ENCODE measurements at regions not wholly inside any gene's neighbourhood (a gene's known extent, or its start where the extent isn't known, plus 50 kb on each side); places are given as distances from the start of the nearest gene placed in this dataset.
"Not testable (repeated sequence)": the region's sequence is repeated elsewhere in the genome, so short reads cannot be mapped to it uniquely, and the experiment has no call there.

DNA sequence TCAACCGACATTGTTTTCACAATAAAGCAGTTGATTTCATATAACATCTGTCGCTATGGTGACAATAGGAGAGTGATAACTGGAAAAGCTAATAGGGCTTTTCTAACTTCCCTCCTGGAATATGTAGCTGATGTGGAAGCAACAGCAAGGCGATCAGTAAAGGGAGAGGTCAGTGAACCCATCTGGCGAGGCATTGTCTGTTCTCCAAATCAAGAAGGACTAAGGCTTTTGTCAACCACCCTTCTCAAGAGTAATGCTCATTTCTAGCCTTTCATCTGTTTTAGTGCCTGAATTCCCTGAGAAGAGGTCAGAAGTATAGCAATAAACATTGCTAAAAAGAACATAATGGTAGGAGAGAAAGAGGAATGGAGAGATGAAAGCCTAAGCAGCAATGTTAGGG is 201.3 kb downstream of the AKAP7 start:
- no peak for DNase-seq (ENCODE audit: low spot score)
- no peaks in the 10 kb centered on the region for H3K9me3 Mint-ChIP-seq
- H3K4me1 Mint-ChIP-seq (ENCODE audit: low read depth), result no peaks in the 10 kb centered on the region
- no peaks in the 10 kb centered on the region for H3K27me3 Mint-ChIP-seq (ENCODE audit: insufficient read depth)
- intact Hi-C loops (cut with micrococcal nuclease), result no loop called here
- H3K36me3 Mint-ChIP-seq (ENCODE audit: low read depth), result no peaks in the 10 kb centered on the region
- no peak overlapping the region for H3K27ac Mint-ChIP-seq
- no peak overlapping the region for H3K4me3 Mint-ChIP-seq

GRCh38 chr6:131346896-131347295 is 211.6 kb downstream of the AKAP7 start:
- H3K36me3 Mint-ChIP-seq (ENCODE audit: low read depth); H3K27ac Mint-ChIP-seq; H3K4me1 Mint-ChIP-seq (ENCODE audit: low read depth); H3K9me3 Mint-ChIP-seq; intact Hi-C loops (cut with micrococcal nuclease); DNase-seq (ENCODE audit: low spot score); H3K4me3 Mint-ChIP-seq; H3K27me3 Mint-ChIP-seq (ENCODE audit: insufficient read depth): not testable (repeated sequence)

DNA sequence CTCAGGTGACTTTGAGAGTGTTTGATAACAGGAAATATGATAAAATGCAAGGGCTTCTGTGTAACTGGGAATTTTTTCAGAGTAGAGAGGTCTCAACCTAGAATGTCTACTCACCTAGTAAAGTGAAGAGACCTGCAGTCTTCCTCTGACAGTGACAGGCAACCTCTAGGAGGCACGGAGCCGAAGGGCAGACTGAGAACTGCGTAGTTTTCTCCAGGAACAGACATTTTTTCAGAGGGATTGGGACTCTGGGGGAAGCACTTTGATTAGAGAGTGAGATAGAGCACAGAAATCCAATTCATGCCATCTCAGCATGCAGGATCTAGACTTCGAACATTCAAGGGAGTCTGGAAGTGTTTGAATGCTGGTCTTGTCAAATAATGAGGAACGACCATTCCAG is 213.3 kb downstream of the AKAP7 start:
- H3K9me3 Mint-ChIP-seq, result no peaks in the 10 kb centered on the region
- peaks cover 4% of the 10 kb centered on the region for H3K36me3 Mint-ChIP-seq (ENCODE audit: low read depth)
- no peaks in the 10 kb centered on the region for H3K27me3 Mint-ChIP-seq (ENCODE audit: insufficient read depth)
- intact Hi-C loops (cut with micrococcal nuclease), result no loop called here
- H3K4me3 Mint-ChIP-seq, result no peak overlapping the region
- DNase-seq (ENCODE audit: low spot score), result no peak
- H3K27ac Mint-ChIP-seq, result no peak overlapping the region
- peaks cover 7% of the 10 kb centered on the region for H3K4me1 Mint-ChIP-seq (ENCODE audit: low read depth)

GRCh38 chr6:131349199-131349598 is 213.9 kb downstream of the AKAP7 start:
- Mint-ChIP-seq H3K27me3 (ENCODE audit: insufficient read depth) (no peaks in the 10 kb centered on the region), H3K27ac (no peak overlapping the region), H3K9me3 (no peaks in the 10 kb centered on the region), H3K4me1 (ENCODE audit: low read depth) (peaks cover 7% of the 10 kb centered on the region), H3K36me3 (ENCODE audit: low read depth) (peaks cover 4% of the 10 kb centered on the region), H3K4me3 (no peak overlapping the region)
- intact Hi-C loops (cut with micrococcal nuclease), result no loop called here
- DNase-seq (ENCODE audit: low spot score), result no peak

DNA sequence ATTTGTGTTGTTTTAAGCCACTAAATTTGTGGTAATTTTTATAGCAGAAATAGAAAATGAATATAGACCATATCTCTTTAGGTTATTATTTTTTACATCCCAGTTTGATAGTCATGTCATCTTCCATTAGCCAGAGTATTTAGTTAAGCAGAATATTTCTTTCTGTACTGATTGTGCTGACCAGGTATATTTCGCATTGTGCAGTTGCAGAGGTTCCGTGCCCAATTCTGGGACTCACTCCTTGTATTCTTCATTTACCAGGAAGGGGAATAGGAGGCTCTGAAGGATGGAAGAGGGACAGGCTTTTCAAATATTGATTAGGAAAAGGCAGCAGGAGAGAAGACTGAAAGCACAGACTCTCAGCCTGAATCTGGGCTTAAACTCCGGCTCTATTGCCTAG is 217.8 kb downstream of the AKAP7 start:
- Mint-ChIP-seq H3K27ac (no peak overlapping the region), H3K4me1 (ENCODE audit: low read depth) (peaks cover 7% of the 10 kb centered on the region), H3K36me3 (ENCODE audit: low read depth) (peaks cover 4% of the 10 kb centered on the region), H3K27me3 (ENCODE audit: insufficient read depth) (no peaks in the 10 kb centered on the region), H3K4me3 (no peak overlapping the region), H3K9me3 (no peaks in the 10 kb centered on the region)
- DNase-seq (ENCODE audit: low spot score), result no peak
- intact Hi-C loops (cut with micrococcal nuclease), result no loop called here

- peaks cover 3% of the 10 kb centered on the region for H3K36me3 Mint-ChIP-seq (ENCODE audit: low read depth)
- H3K4me1 Mint-ChIP-seq (ENCODE audit: low read depth), result no peaks in the 10 kb centered on the region
- no peak overlapping the region for H3K4me3 Mint-ChIP-seq
- intact Hi-C loops (cut with micrococcal nuclease), result no loop called here
- H3K9me3 Mint-ChIP-seq, result no peaks in the 10 kb centered on the region
- no peak for DNase-seq (ENCODE audit: low spot score)
- no peak overlapping the region for H3K27ac Mint-ChIP-seq
- H3K27me3 Mint-ChIP-seq (ENCODE audit: insufficient read depth), result no peaks in the 10 kb centered on the region
Observed at GRCh38 chr6:131353876-131354275, 218.6 kb downstream of the AKAP7 start.

- intact Hi-C loops (cut with micrococcal nuclease), result no loop called here
- H3K27ac Mint-ChIP-seq, result no peak overlapping the region
- H3K36me3 Mint-ChIP-seq (ENCODE audit: low read depth), result peaks cover 3% of the 10 kb centered on the region
- no peaks in the 10 kb centered on the region for H3K27me3 Mint-ChIP-seq (ENCODE audit: insufficient read depth)
- no peaks in the 10 kb centered on the region for H3K9me3 Mint-ChIP-seq
- no peak overlapping the region for H3K4me3 Mint-ChIP-seq
- H3K4me1 Mint-ChIP-seq (ENCODE audit: low read depth), result no peaks in the 10 kb centered on the region
- no peak for DNase-seq (ENCODE audit: low spot score)
Observed at GRCh38 chr6:131354356-131354755, 218.7 kb upstream of the ARG1 start.

- Mint-ChIP-seq H3K4me3 (no peak overlapping the region), H3K27ac (no peak overlapping the region), H3K27me3 (ENCODE audit: insufficient read depth) (no peaks in the 10 kb centered on the region), H3K9me3 (no peaks in the 10 kb centered on the region), H3K36me3 (ENCODE audit: low read depth) (peaks cover 5% of the 10 kb centered on the region), H3K4me1 (ENCODE audit: low read depth) (no peaks in the 10 kb centered on the region)
- DNase-seq (ENCODE audit: low spot score), result no peak
- intact Hi-C loops (cut with micrococcal nuclease), result no loop called here
Observed at GRCh38 chr6:131356161-131356560, 216.9 kb upstream of the ARG1 start.

GRCh38 chr6:131357501-131357900 is 215.5 kb upstream of the ARG1 start:
- H3K27me3 Mint-ChIP-seq (ENCODE audit: insufficient read depth), result no peaks in the 10 kb centered on the region
- no peaks in the 10 kb centered on the region for H3K9me3 Mint-ChIP-seq
- H3K27ac Mint-ChIP-seq, result no peak overlapping the region
- no peak overlapping the region for H3K4me3 Mint-ChIP-seq
- H3K4me1 Mint-ChIP-seq (ENCODE audit: low read depth), result no peaks in the 10 kb centered on the region
- no peak for DNase-seq (ENCODE audit: low spot score)
- intact Hi-C loops (cut with micrococcal nuclease), result no loop called here
- H3K36me3 Mint-ChIP-seq (ENCODE audit: low read depth), result peaks cover 4% of the 10 kb centered on the region

DNA sequence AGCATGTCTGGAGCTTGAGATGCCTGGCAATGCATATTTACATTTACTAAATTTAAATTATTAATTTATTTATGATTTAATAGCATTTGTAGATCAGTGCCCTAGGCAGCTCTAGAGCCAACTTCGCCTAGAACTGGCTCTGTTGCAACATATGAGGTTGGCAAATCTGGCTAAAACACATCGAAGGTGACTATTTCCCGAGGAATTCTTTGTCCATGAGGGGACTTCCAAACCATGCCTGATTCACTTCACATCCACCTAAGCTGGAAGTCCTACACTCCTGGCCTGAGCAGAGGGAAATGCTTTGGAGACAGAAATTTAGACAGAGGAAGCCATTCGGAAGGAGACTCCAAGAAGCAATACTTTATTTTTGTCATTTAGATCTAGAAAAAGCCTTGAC is 211.0 kb upstream of the ARG1 start:
- H3K36me3 Mint-ChIP-seq (ENCODE audit: low read depth), result peaks cover 4% of the 10 kb centered on the region
- H3K4me3 Mint-ChIP-seq, result no peak overlapping the region
- no peaks in the 10 kb centered on the region for H3K9me3 Mint-ChIP-seq
- no peaks in the 10 kb centered on the region for H3K27me3 Mint-ChIP-seq (ENCODE audit: insufficient read depth)
- DNase-seq (ENCODE audit: low spot score), result no peak
- intact Hi-C loops (cut with micrococcal nuclease), result loop anchor here (5.0 kb wide), 1 partner anchor 165 kb away; no protein-coding TSS in a partner anchor
- H3K4me1 Mint-ChIP-seq (ENCODE audit: low read depth), result peaks cover 5% of the 10 kb centered on the region
- no peak overlapping the region for H3K27ac Mint-ChIP-seq

- Mint-ChIP-seq H3K36me3 (ENCODE audit: low read depth) (peaks cover 5% of the 10 kb centered on the region), H3K27ac (no peak overlapping the region), H3K4me3 (no peak overlapping the region), H3K27me3 (ENCODE audit: insufficient read depth) (no peaks in the 10 kb centered on the region), H3K9me3 (no peaks in the 10 kb centered on the region), H3K4me1 (ENCODE audit: low read depth) (peaks cover 5% of the 10 kb centered on the region)
- intact Hi-C loops (cut with micrococcal nuclease), result loop anchor here (5.0 kb wide), 1 partner anchor 165 kb away; no protein-coding TSS in a partner anchor
- DNase-seq (ENCODE audit: low spot score), result no peak
Observed at GRCh38 chr6:131362696-131363095, 210.3 kb upstream of the ARG1 start.

DNA sequence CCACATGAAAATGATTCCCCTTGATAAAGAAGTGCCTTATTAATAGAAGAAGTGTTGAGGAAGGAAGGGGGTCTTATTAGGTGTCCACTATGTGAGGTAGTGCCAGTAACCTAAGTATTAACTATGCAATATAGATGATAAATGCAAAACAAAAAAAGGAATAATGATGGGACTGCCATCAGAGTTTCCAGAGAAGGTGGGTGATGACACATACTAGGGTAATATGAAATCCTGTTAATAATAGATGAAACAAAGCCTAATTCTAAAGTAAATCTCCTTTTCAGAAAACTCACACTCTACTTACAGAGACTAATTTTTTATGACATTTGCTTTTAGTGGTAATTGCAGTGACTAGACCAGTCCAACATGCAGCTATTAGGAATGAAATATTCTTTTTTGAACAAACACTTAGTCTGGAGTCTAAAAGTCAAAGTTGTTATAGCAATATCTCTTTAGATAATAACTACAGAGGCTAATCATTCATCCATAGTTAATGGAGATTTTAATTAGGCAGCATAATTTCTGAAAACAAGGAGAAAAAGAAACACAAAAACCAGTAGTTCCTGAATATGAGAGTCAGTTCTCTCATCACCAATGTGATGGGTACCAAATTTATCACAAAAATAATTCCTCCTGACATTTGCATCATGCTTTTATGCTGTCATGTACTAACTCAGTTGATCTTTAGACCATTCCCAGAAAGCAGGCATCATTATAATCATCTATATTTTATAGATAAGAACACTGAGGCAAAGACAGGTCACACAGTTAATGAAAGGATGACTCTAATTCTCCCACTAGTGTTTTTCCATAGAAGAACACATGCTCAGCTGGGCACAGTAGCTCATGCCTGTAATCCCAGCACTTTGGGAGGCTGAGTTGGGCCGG is 208.8 kb upstream of the ARG1 start:
- Mint-ChIP-seq H3K4me1 (ENCODE audit: low read depth) (peaks cover 11% of the 10 kb centered on the region), H3K36me3 (ENCODE audit: low read depth) (peaks cover 5% of the 10 kb centered on the region), H3K9me3 (no peaks in the 10 kb centered on the region), H3K4me3 (no peak overlapping the region), H3K27me3 (ENCODE audit: insufficient read depth) (no peaks in the 10 kb centered on the region), H3K27ac (no peak overlapping the region)
- intact Hi-C loops (cut with micrococcal nuclease), result loop anchor here (5.0 kb wide), 1 partner anchor 167 kb away; no protein-coding TSS in a partner anchor
- no peak for DNase-seq (ENCODE audit: low spot score)

DNA sequence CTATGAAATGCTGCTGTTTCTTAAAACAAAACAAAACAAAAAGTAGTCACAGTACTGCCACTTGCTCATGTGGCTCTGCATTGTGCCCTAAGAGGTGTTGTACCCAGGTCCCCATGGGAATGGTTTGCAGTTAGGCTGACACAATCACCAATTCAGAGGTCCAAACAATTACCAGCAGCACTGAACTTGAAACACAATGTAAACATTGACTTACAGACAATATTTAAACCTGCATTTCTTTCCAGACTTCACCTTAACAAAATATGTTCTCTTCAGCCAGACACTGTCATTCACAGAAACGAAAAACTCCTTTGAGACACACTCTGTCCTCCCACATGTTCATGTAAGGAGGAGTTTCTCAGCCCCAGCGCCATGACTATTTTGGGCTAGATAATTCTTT is 206.8 kb upstream of the ARG1 start:
- Mint-ChIP-seq H3K27me3 (ENCODE audit: insufficient read depth) (no peaks in the 10 kb centered on the region), H3K9me3 (no peaks in the 10 kb centered on the region), H3K4me1 (ENCODE audit: low read depth) (peaks cover 11% of the 10 kb centered on the region), H3K4me3 (no peak overlapping the region), H3K27ac (no peak overlapping the region), H3K36me3 (ENCODE audit: low read depth) (peaks cover 3% of the 10 kb centered on the region)
- intact Hi-C loops (cut with micrococcal nuclease), result no loop called here
- no peak for DNase-seq (ENCODE audit: low spot score)
